ENCODE measurements at regions not wholly inside any gene's neighbourhood (a gene's known extent, or its start where the extent isn't known, plus 50 kb on each side); places are given as distances from the start of the nearest gene placed in this dataset.

DNA sequence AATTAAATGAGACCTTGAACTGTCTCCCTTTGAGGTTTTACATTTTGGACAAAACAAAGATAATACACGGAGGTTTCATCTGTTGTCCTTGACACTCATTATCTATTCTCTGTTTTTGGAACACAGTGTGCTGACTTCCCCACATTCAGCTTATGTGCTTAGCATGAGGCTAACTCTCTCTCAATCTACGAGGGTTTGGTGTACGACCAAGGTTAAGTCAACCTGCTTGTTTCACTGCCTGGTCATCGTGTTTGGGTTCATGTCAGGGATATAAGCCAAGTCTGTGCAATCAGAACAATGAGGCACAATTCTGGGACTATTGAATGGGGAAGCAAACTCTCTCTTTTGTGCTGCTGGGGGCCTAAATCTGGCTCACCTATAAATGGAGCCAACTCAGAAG lies 328.5 kb upstream of the USP25 start:
- 64 to 93% methylated on average over 2 to 4 of the region's 4 CpGs for WGBS, 2 donors (ENCODE audit: low coverage in 1 of 2)
- Histone ChIP-seq H3K4me1 (no peaks in the 10 kb centered on the region), H3K4me3 (no peak overlapping the region), H3K27me3 (no peaks in the 10 kb centered on the region), H3K9me3 (peaks cover 0 to 9% (median 0%) of the 10 kb centered on the region in 3 donors), H3K27ac (no peak overlapping the region), H3K36me3 (no peaks in the 10 kb centered on the region)
- no peak for ATAC-seq
- TF ChIP-seq POLR2AphosphoS5 (IDR thresholded peaks at IDR 0.05) (no peak), POLR2A (IDR thresholded peaks at IDR 0.05) (no peak)

DNA sequence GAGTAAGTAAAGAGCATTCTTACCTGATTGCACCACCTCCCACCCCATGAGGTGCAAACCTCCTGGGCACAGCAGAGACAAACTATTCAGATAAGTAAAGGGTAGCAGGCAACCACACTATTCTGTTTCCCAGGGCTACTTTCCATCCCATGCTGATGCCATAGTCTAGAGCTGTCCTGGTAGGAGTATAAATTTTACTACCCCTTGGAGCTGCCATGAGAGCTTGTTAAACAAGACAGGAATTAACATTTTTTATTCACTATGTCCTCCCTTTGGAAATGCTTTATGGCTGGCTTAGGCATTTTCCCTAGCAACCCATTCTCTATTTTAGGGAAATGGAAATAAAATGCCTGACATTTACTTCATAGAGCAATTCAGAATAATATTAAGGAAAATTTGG lies 324.6 kb upstream of the USP25 start:
- Histone ChIP-seq H3K27me3 (no peaks in the 10 kb centered on the region), H3K4me1 (no peaks in the 10 kb centered on the region), H3K4me3 (no peak overlapping the region), H3K36me3 (no peaks in the 10 kb centered on the region), H3K27ac (no peak overlapping the region), H3K9me3 (peaks cover 0 to 9% (median 0%) of the 10 kb centered on the region in 3 donors)
- no peak for ATAC-seq
- TF ChIP-seq, protein P1, sequence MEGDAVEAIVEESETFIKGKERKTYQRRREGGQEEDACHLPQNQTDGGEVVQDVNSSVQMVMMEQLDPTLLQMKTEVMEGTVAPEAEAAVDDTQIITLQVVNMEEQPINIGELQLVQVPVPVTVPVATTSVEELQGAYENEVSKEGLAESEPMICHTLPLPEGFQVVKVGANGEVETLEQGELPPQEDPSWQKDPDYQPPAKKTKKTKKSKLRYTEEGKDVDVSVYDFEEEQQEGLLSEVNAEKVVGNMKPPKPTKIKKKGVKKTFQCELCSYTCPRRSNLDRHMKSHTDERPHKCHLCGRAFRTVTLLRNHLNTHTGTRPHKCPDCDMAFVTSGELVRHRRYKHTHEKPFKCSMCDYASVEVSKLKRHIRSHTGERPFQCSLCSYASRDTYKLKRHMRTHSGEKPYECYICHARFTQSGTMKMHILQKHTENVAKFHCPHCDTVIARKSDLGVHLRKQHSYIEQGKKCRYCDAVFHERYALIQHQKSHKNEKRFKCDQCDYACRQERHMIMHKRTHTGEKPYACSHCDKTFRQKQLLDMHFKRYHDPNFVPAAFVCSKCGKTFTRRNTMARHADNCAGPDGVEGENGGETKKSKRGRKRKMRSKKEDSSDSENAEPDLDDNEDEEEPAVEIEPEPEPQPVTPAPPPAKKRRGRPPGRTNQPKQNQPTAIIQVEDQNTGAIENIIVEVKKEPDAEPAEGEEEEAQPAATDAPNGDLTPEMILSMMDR (IDR thresholded peaks at IDR 0.05): no peak
- no peak for TF ChIP-seq EP300 (IDR thresholded peaks at IDR 0.05)
- TF ChIP-seq POLR2AphosphoS5 (IDR thresholded peaks at IDR 0.05): no peak
- no peak for TF ChIP-seq POLR2A (IDR thresholded peaks at IDR 0.05)

DNA sequence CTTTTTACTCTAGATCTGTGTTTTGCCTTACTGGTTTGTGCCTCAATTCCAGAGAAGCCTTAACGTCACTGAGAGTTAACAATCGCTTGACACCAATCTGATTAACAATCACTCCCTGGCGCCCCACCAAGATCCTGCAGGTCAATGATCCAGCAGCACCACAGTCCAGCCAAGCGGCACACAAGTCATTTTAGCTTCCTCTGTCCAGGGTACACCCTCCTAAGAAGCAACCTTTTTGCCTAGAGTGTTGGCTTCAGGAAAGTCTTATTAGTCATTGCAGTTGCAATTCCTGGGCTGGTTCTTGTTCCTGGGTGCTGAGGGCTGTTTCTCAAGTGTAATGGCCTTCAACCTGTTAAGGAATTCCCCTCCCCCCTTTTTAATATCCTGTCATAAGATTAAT lies 323.0 kb upstream of the USP25 start:
- H3K27ac ChIP-seq: no peak overlapping the region
- peaks cover 0 to 9% (median 0%) of the 10 kb centered on the region in 3 donors for H3K9me3 ChIP-seq
- no peak for ATAC-seq
- TF ChIP-seq, protein P1 (IDR thresholded peaks at IDR 0.05): no peak
- TF ChIP-seq EP300 (IDR thresholded peaks at IDR 0.05): no peak
- TF ChIP-seq POLR2A (IDR thresholded peaks at IDR 0.05): no peak
- no peak for TF ChIP-seq POLR2AphosphoS5 (IDR thresholded peaks at IDR 0.05)
- no peak overlapping the region for H3K4me3 ChIP-seq
- no peaks in the 10 kb centered on the region for H3K27me3 ChIP-seq
- 85% methylated on average over 2 of the region's 4 CpGs; no CpG with 5 or more reads in 1 of the 2 donors for WGBS, 2 donors (ENCODE audit: low coverage in 1 of 2)
- no peaks in the 10 kb centered on the region for H3K36me3 ChIP-seq
- no peaks in the 10 kb centered on the region for H3K4me1 ChIP-seq

DNA sequence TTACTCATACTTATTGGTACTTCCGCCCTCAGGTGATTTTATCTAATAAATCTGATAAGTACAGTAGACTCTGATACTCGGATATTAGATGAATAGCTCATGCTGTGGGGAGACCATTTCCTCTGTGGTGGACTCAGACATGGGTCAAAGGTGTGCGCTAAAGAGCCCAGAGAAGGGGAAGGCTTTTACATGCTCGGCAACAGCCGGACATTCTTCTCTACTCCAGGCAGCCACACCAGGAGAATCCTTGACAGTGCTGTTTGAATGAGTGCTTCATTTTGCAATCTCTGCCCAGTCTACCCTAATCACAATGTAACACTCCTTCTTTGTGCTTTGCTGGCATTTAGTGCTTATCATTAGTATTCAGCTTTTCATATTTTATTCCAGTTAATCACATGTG lies 322.2 kb upstream of the USP25 start:
- Histone ChIP-seq H3K36me3 (no peaks in the 10 kb centered on the region), H3K27ac (no peak overlapping the region), H3K4me3 (no peak overlapping the region), H3K27me3 (no peaks in the 10 kb centered on the region), H3K9me3 (peaks cover 0 to 9% (median 0%) of the 10 kb centered on the region in 3 donors), H3K4me1 (no peaks in the 10 kb centered on the region)
- TF ChIP-seq POLR2A (IDR thresholded peaks at IDR 0.05) (no peak), EP300 (IDR thresholded peaks at IDR 0.05) (no peak), POLR2AphosphoS5 (IDR thresholded peaks at IDR 0.05) (no peak)
- TF ChIP-seq, protein P1 (IDR thresholded peaks at IDR 0.05): no peak
- no peak for ATAC-seq
- WGBS, 2 donors (ENCODE audit: low coverage in 1 of 2): 83 to 94% methylated on average over 4 to 5 of the region's 5 CpGs

DNA sequence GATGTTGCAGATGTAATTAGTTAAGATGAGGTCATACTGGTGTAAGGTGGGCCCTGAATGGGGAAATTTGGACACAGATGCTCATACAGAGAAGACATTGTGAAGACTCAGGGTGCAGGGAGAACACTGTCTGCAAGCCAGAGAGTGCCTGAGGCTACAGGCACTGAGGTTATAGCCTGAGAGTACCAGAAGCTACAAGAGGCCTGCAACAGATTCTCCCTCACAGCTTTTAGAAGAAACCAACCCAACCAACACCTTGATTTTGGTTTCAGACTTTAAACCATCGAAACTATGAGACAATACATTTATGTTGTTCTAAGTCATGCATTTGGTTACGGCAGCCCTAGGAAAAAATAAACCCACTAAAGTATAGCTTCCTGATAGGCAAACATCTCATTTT lies 321.7 kb upstream of the USP25 start:
- WGBS, 2 donors (ENCODE audit: low coverage in 1 of 2): 93% methylated on average over 2 of the region's 2 CpGs; no CpG with 5 or more reads in 1 of the 2 donors

More for the DNA sequence above, 321.7 kb upstream of the USP25 start:
- H3K27me3 ChIP-seq: no peaks in the 10 kb centered on the region
- no peak overlapping the region for H3K4me3 ChIP-seq
- TF ChIP-seq EP300 (IDR thresholded peaks at IDR 0.05) (no peak), POLR2A (IDR thresholded peaks at IDR 0.05) (no peak), POLR2AphosphoS5 (IDR thresholded peaks at IDR 0.05) (no peak)
- TF ChIP-seq, protein P1 (IDR thresholded peaks at IDR 0.05): no peak
- peaks cover 0 to 6% (median 0%) of the 10 kb centered on the region in 3 donors for H3K9me3 ChIP-seq
- ATAC-seq: no peak
- no peaks in the 10 kb centered on the region for H3K36me3 ChIP-seq
- no peak overlapping the region for H3K27ac ChIP-seq
- H3K4me1 ChIP-seq: no peaks in the 10 kb centered on the region
